HUDEP-2 (cell line): ENCODE measurements at regions not wholly inside any gene's neighbourhood (a gene's known extent, or its start where the extent isn't known, plus 50 kb on each side); places are given as distances from the start of the nearest gene placed in this dataset.
A peak's percentile ranks its signal among the peaks of the same experiment; 100 is the strongest.
"Not testable (repeated sequence)": the region's sequence is repeated elsewhere in the genome, so short reads cannot be mapped to it uniquely, and the experiment has no call there.

ENCODE experiments used
- DNase-seq, 76 experiments: peaks; one replicate each; lab custom pipeline; 2025; ENCODE audit not compliant: unreplicated experiment in 76 of 76; lab: John Stamatoyannopoulos, UW

- no peak for DNase-seq
These were observed 149.1 kb downstream of the SHANK2 start for GRCh38 chr11:71103266-71103665.

- DNase-seq, result no peak
These were observed 150.0 kb downstream of the SHANK2 start for GRCh38 chr11:71102251-71102995.

- DNase-seq, result no peak
These were observed 150.8 kb downstream of the SHANK2 start for GRCh38 chr11:71101606-71102005.

GRCh38 chr11:71101046-71101445 lies 151.3 kb downstream of the SHANK2 start:
- no peak for DNase-seq

GRCh38 chr11:71098776-71099175 lies 153.6 kb downstream of the SHANK2 start:
- no peak for DNase-seq

GRCh38 chr11:71097506-71098240 lies 154.7 kb downstream of the SHANK2 start:
- no peak for DNase-seq

GRCh38 chr11:71096751-71097388 lies 155.5 kb downstream of the SHANK2 start:
- no peak for DNase-seq

GRCh38 chr11:71095294-71095850 lies 157.0 kb downstream of the SHANK2 start:
- no peak for DNase-seq

- DNase-seq, result no peak
These were observed 157.9 kb downstream of the SHANK2 start for GRCh38 chr11:71094296-71095077.

- no peak for DNase-seq
These were observed 158.6 kb downstream of the SHANK2 start for GRCh38 chr11:71093783-71094182.

- DNase-seq, result no peak
These were observed 160.7 kb downstream of the SHANK2 start for GRCh38 chr11:71091506-71092265.

- DNase-seq, result no peak
These were observed 162.8 kb downstream of the SHANK2 start for GRCh38 chr11:71089571-71089970.

GRCh38 chr11:71088314-71089215 lies 163.8 kb downstream of the SHANK2 start:
- not testable (repeated sequence) for DNase-seq

- peak in 8 of 76 experiments; percentile 3 to 32 (median 8) for DNase-seq
These were observed 165.6 kb downstream of the SHANK2 start for GRCh38 chr11:71086687-71087258.

- DNase-seq, result no peak
These were observed 167.9 kb downstream of the SHANK2 start for GRCh38 chr11:71084306-71085012.

- DNase-seq, result no peak
These were observed 169.3 kb downstream of the SHANK2 start for GRCh38 chr11:71083105-71083504.

- no peak for DNase-seq
These were observed 169.9 kb downstream of the SHANK2 start for GRCh38 chr11:71082454-71082853.

GRCh38 chr11:71081704-71082230 lies 170.6 kb downstream of the SHANK2 start:
- DNase-seq, result no peak
